GM23338 (cell line): ENCODE measurements at regions not wholly inside any gene's neighbourhood (a gene's known extent, or its start where the extent isn't known, plus 50 kb on each side); places are given as distances from the start of the nearest gene placed in this dataset.

Experiments
- ATAC-seq: fragments of 200-7000 bp; cut with Tn5 transposase; 3 replicates; pipeline ENCODE4 v1.9.1; 2020
- DNase-seq: peaks from one replicate; pipeline ENCODE4 v3.0.0-alpha.2; 2015; ENCODE audit warnings: low spot score
- H2AFZ ChIP-seq: fragments of 200-600 bp; sonication (generic); 2 replicates; pipeline ENCODE4 v1.8.0; 2016; ENCODE audit warnings: antibody characterized with exemption, mild to moderate bottlenecking, moderate library complexity
- H3F3A ChIP-seq: fragments of 200-600 bp; sonication (generic); replicated peaks from 2 replicates; pipeline ENCODE4 v1.8.0; 2017; ENCODE audit warnings: antibody characterized with exemption, mixed run types, low read depth
- H3K27ac ChIP-seq: fragments of 200-600 bp; sonication (generic); 2 replicates; pipeline ENCODE4 v1.6.1; 2016; ENCODE audit warnings: low read depth
- H3K27me3 ChIP-seq: fragments of 200-600 bp; sonication (generic); 2 replicates; pipeline ENCODE4 v1.8.0; 2016; ENCODE audit warnings: mild to moderate bottlenecking, mixed run types, moderate library complexity; ENCODE audit not compliant: insufficient read depth
- H3K36me3 ChIP-seq: fragments of 200-600 bp; sonication (generic); 2 replicates; pipeline ENCODE4 v1.8.0; 2016; ENCODE audit warnings: mild to moderate bottlenecking; ENCODE audit not compliant: insufficient read depth
- H3K4me1 ChIP-seq: fragments of 200-600 bp; sonication (generic); 2 replicates; pipeline ENCODE4 v1.8.0; 2016; ENCODE audit warnings: mild to moderate bottlenecking, moderate library complexity; ENCODE audit not compliant: insufficient read depth
- H3K4me2 ChIP-seq: fragments of 200-600 bp; sonication (generic); 2 replicates; pipeline ENCODE4 v1.7.1; 2017; ENCODE audit warnings: mixed run types
- H3K4me3 ChIP-seq: fragments of 200-600 bp; sonication (generic); 2 replicates; pipeline ENCODE4 v1.6.1; 2016; ENCODE audit warnings: mixed run types
- H3K79me2 ChIP-seq: fragments of 200-600 bp; sonication (generic); replicated peaks from 2 replicates; pipeline ENCODE4 v1.8.0; 2017; ENCODE audit warnings: mild to moderate bottlenecking; ENCODE audit not compliant: insufficient read depth
- H3K9me2 ChIP-seq: fragments of 200-600 bp; sonication (generic); 2 replicates; pipeline ENCODE4 v1.8.0; 2017; ENCODE audit not compliant: insufficient read depth
- H4K20me1 ChIP-seq: fragments of 200-600 bp; sonication (generic); replicated peaks from 2 replicates; pipeline ENCODE4 v1.8.0; 2017; ENCODE audit warnings: mild to moderate bottlenecking; ENCODE audit not compliant: insufficient read depth
- H3K27ac Mint-ChIP-seq: 2 replicates; pipeline ENCODE4 v1.8.0; 2020; ENCODE audit warnings: inconsistent platforms, mild to moderate bottlenecking, moderate library complexity, mixed read lengths
- H3K27me3 Mint-ChIP-seq: 3 replicates; pipeline ENCODE4 v1.8.0; 2022; ENCODE audit warnings: low read depth, mild to moderate bottlenecking, moderate library complexity, mixed read lengths, inconsistent platforms; ENCODE audit not compliant: insufficient read depth, poor library complexity
- H3K36me3 Mint-ChIP-seq: 3 replicates; pipeline ENCODE4 v1.8.0; 2021; ENCODE audit warnings: low read depth, mild to moderate bottlenecking, inconsistent platforms, moderate library complexity, mixed read lengths
- H3K4me1 Mint-ChIP-seq: 3 replicates; pipeline ENCODE4 v1.8.0; 2020; ENCODE audit warnings: mild to moderate bottlenecking, inconsistent platforms, mixed read lengths
- H3K4me3 Mint-ChIP-seq: 3 replicates; pipeline ENCODE4 v1.8.0; 2021; ENCODE audit warnings: moderate library complexity, mild to moderate bottlenecking, inconsistent platforms, mixed read lengths
- H3K9me3 Mint-ChIP-seq: 3 replicates; pipeline ENCODE4 v1.8.0; 2020; ENCODE audit warnings: moderate library complexity, mild to moderate bottlenecking, inconsistent platforms, mixed read lengths
- CREB1 ChIP-seq: fragments of 250-450 bp; sonication (Bioruptor Pico); IDR thresholded peaks from 2 replicates; pipeline ENCODE4 v1.5.0; 2020; ENCODE audit warnings: low read depth, mild to moderate bottlenecking, moderate library complexity
- EZH2 ChIP-seq: fragments of 200-600 bp; sonication (generic); IDR thresholded peaks from one replicate; pipeline ENCODE4 v1.8.0; 2017; ENCODE audit warnings: antibody characterized with exemption, mild to moderate bottlenecking, low read depth; ENCODE audit not compliant: unreplicated experiment
- EZH2phosphoT487 ChIP-seq: fragments of 200-600 bp; sonication (generic); IDR thresholded peaks from one replicate; pipeline ENCODE4 v1.8.1; 2018; ENCODE audit warnings: antibody characterized with exemption; ENCODE audit not compliant: unreplicated experiment
- JUNB ChIP-seq: IDR thresholded peaks from one replicate; pipeline ENCODE4 v1.6.1; 2016; ENCODE audit warnings: antibody characterized with exemption; ENCODE audit not compliant: unreplicated experiment
- ZNF331 ChIP-seq: fragments of 250-450 bp; sonication (Bioruptor Pico); IDR thresholded peaks from 2 replicates; pipeline ENCODE4 v1.5.0; 2020; ENCODE audit warnings: low read depth, mild to moderate bottlenecking, moderate library complexity
- TF ChIP-seq, protein P1 (sequence below): fragments of 250-450 bp; sonication (Bioruptor Pico); IDR thresholded peaks from 2 replicates; pipeline ENCODE4 v1.5.0; 2020; ENCODE audit warnings: mild to moderate bottlenecking, moderate library complexity
- TF ChIP-seq, protein P2 (sequence below): IDR thresholded peaks from one replicate; pipeline ENCODE4 v1.6.1; 2018; ENCODE audit warnings: antibody characterized with exemption; ENCODE audit not compliant: unreplicated experiment
- TF ChIP-seq, protein P3 (sequence below), 2 experiments: fragments of 200-600 bp in 1 of 2; sonication (generic) in 1 of 2; conservative IDR thresholded peaks; 2 replicates each; pipeline versions ENCODE4 v1.5.1 to v1.6.1; 2016 to 2017; ENCODE audit warnings: antibody characterized with exemption in 2 of 2, low read depth in 2 of 2, mild to moderate bottlenecking in 2 of 2, moderate library complexity in 1 of 2

DNA sequence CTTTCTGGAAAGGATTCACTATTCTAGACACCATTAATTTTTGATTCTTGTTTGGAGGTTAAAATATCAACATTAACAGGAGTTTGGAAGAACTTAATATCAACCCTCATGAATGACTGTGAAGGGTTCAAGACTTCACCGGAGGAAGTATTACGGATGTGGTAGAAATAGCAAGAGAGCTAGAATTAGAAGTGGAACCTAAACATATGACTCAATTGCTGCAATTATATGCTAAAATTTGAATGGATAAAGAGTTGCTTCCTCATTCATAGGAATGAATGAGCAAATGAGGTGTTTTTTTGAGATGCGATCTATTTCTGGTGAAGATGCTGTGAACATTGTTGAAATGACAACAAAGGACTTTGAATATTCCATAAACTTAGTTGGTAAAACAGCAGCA, 77.9 kb upstream of the TNFSF4 start (continued):
- TF ChIP-seq, protein P1, sequence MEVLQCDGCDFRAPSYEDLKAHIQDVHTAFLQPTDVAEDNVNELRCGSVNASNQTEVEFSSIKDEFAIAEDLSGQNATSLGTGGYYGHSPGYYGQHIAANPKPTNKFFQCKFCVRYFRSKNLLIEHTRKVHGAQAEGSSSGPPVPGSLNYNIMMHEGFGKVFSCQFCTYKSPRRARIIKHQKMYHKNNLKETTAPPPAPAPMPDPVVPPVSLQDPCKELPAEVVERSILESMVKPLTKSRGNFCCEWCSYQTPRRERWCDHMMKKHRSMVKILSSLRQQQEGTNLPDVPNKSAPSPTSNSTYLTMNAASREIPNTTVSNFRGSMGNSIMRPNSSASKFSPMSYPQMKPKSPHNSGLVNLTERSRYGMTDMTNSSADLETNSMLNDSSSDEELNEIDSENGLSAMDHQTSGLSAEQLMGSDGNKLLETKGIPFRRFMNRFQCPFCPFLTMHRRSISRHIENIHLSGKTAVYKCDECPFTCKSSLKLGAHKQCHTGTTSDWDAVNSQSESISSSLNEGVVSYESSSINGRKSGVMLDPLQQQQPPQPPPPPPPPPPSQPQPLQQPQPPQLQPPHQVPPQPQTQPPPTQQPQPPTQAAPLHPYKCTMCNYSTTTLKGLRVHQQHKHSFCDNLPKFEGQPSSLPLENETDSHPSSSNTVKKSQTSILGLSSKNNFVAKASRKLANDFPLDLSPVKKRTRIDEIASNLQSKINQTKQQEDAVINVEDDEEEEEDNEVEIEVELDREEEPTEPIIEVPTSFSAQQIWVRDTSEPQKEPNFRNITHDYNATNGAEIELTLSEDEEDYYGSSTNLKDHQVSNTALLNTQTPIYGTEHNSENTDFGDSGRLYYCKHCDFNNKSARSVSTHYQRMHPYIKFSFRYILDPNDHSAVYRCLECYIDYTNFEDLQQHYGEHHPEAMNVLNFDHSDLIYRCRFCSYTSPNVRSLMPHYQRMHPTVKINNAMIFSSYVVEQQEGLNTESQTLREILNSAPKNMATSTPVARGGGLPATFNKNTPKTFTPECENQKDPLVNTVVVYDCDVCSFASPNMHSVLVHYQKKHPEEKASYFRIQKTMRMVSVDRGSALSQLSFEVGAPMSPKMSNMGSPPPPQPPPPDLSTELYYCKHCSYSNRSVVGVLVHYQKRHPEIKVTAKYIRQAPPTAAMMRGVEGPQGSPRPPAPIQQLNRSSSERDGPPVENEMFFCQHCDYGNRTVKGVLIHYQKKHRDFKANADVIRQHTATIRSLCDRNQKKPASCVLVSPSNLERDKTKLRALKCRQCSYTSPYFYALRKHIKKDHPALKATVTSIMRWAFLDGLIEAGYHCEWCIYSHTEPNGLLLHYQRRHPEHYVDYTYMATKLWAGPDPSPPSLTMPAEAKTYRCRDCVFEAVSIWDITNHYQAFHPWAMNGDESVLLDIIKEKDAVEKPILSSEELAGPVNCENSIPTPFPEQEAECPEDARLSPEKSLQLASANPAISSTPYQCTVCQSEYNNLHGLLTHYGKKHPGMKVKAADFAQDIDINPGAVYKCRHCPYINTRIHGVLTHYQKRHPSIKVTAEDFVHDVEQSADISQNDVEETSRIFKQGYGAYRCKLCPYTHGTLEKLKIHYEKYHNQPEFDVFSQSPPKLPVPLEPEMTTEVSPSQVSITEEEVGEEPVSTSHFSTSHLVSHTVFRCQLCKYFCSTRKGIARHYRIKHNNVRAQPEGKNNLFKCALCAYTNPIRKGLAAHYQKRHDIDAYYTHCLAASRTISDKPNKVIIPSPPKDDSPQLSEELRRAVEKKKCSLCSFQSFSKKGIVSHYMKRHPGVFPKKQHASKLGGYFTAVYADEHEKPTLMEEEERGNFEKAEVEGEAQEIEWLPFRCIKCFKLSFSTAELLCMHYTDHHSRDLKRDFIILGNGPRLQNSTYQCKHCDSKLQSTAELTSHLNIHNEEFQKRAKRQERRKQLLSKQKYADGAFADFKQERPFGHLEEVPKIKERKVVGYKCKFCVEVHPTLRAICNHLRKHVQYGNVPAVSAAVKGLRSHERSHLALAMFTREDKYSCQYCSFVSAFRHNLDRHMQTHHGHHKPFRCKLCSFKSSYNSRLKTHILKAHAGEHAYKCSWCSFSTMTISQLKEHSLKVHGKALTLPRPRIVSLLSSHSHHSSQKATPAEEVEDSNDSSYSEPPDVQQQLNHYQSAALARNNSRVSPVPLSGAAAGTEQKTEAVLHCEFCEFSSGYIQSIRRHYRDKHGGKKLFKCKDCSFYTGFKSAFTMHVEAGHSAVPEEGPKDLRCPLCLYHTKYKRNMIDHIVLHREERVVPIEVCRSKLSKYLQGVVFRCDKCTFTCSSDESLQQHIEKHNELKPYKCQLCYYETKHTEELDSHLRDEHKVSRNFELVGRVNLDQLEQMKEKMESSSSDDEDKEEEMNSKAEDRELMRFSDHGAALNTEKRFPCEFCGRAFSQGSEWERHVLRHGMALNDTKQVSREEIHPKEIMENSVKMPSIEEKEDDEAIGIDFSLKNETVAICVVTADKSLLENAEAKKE (CRISPR knock-in tag): no peak
- no peak for TF ChIP-seq EZH2phosphoT487
- TF ChIP-seq ZNF331 (CRISPR knock-in tag): no peak
- no peak for TF ChIP-seq JUNB
- no peak for TF ChIP-seq EZH2

DNA sequence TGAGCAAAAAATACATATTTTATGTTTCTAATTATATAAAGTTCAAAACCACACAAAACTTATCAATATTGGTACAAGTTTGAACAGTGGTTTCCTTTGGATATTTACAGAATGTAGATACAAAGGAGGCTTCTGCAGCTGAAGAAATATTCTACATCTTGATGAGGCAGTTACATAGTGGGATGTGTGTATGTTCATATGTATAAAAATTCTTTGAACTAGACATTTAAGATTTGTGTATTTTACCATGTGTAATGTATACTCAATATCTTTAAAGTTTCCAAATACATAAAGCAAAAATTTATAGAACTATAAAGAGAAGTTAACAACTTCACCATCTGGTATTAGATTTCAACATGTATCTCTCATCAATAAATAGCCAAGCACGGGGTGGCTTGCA, 80.7 kb upstream of the TNFSF4 start:
- Mint-ChIP-seq H3K4me1 (peaks cover 9% of the 10 kb centered on the region; the same call in 2 of the 3 replicates), H3K27me3 (peaks cover 2% of the 10 kb centered on the region), H3K27ac (no peak overlapping the region), H3K36me3 (no peaks in the 10 kb centered on the region), H3K4me3 (no peak overlapping the region), H3K9me3 (no peaks in the 10 kb centered on the region)
- DNase-seq: no peak
- Histone ChIP-seq H3K79me2 (no peaks in the 10 kb centered on the region), H3K4me3 (no peak overlapping the region), H3F3A (no peaks in the 10 kb centered on the region), H3K27ac (no peak overlapping the region), H4K20me1 (no peaks in the 10 kb centered on the region), H3K9me2 (0 out of 2 replicates have a peak, but pooled peaks cover 4% of the 10 kb centered on the region), H3K36me3 (no peaks in the 10 kb centered on the region), H3K4me2 (no peak overlapping the region), H3K4me1 (peaks cover 4% of the 10 kb centered on the region; the same call in 1 of the 2 replicates), H2AFZ (no peak overlapping the region), H3K27me3 (no peaks in the 10 kb centered on the region)
- no peak for ATAC-seq
- TF ChIP-seq, protein P2, sequence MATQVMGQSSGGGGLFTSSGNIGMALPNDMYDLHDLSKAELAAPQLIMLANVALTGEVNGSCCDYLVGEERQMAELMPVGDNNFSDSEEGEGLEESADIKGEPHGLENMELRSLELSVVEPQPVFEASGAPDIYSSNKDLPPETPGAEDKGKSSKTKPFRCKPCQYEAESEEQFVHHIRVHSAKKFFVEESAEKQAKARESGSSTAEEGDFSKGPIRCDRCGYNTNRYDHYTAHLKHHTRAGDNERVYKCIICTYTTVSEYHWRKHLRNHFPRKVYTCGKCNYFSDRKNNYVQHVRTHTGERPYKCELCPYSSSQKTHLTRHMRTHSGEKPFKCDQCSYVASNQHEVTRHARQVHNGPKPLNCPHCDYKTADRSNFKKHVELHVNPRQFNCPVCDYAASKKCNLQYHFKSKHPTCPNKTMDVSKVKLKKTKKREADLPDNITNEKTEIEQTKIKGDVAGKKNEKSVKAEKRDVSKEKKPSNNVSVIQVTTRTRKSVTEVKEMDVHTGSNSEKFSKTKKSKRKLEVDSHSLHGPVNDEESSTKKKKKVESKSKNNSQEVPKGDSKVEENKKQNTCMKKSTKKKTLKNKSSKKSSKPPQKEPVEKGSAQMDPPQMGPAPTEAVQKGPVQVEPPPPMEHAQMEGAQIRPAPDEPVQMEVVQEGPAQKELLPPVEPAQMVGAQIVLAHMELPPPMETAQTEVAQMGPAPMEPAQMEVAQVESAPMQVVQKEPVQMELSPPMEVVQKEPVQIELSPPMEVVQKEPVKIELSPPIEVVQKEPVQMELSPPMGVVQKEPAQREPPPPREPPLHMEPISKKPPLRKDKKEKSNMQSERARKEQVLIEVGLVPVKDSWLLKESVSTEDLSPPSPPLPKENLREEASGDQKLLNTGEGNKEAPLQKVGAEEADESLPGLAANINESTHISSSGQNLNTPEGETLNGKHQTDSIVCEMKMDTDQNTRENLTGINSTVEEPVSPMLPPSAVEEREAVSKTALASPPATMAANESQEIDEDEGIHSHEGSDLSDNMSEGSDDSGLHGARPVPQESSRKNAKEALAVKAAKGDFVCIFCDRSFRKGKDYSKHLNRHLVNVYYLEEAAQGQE: no peak
- TF ChIP-seq ZNF331 (CRISPR knock-in tag) (no peak), CREB1 (CRISPR knock-in tag) (no peak)
- TF ChIP-seq, protein P3, sequence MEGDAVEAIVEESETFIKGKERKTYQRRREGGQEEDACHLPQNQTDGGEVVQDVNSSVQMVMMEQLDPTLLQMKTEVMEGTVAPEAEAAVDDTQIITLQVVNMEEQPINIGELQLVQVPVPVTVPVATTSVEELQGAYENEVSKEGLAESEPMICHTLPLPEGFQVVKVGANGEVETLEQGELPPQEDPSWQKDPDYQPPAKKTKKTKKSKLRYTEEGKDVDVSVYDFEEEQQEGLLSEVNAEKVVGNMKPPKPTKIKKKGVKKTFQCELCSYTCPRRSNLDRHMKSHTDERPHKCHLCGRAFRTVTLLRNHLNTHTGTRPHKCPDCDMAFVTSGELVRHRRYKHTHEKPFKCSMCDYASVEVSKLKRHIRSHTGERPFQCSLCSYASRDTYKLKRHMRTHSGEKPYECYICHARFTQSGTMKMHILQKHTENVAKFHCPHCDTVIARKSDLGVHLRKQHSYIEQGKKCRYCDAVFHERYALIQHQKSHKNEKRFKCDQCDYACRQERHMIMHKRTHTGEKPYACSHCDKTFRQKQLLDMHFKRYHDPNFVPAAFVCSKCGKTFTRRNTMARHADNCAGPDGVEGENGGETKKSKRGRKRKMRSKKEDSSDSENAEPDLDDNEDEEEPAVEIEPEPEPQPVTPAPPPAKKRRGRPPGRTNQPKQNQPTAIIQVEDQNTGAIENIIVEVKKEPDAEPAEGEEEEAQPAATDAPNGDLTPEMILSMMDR (conservative IDR thresholded peaks at IDR 0.05; ENCODE audit: low read depth in 2 of 2): no peak
